Epithelial cell of esophagus (primary cell): ENCODE measurements at regions not wholly inside any gene's neighbourhood (a gene's known extent, or its start where the extent isn't known, plus 50 kb on each side); places are given as distances from the start of the nearest gene placed in this dataset.
"Not testable (repeated sequence)": the region's sequence is repeated elsewhere in the genome, so short reads cannot be mapped to it uniquely, and the experiment has no call there.

Source experiments
- DNase-seq: peaks from one replicate; pipeline ENCODE4 v3.0.0; 2010; ENCODE audit warnings: low read depth
- H3K4me3 ChIP-seq: 2 replicates; pipeline ENCODE4 v1.5.1; 2011; ENCODE audit warnings: mild to moderate bottlenecking, low read length, control low read depth
- TF ChIP-seq, protein P1 (sequence below): IDR thresholded peaks from 2 replicates; pipeline ENCODE4 v1.5.1; 2011; ENCODE audit warnings: low read depth, mild to moderate bottlenecking, low read length, control low read depth, inconsistent platforms; ENCODE audit not compliant: insufficient read depth; ENCODE audit errors: missing control alignments

- TF ChIP-seq, protein P1, sequence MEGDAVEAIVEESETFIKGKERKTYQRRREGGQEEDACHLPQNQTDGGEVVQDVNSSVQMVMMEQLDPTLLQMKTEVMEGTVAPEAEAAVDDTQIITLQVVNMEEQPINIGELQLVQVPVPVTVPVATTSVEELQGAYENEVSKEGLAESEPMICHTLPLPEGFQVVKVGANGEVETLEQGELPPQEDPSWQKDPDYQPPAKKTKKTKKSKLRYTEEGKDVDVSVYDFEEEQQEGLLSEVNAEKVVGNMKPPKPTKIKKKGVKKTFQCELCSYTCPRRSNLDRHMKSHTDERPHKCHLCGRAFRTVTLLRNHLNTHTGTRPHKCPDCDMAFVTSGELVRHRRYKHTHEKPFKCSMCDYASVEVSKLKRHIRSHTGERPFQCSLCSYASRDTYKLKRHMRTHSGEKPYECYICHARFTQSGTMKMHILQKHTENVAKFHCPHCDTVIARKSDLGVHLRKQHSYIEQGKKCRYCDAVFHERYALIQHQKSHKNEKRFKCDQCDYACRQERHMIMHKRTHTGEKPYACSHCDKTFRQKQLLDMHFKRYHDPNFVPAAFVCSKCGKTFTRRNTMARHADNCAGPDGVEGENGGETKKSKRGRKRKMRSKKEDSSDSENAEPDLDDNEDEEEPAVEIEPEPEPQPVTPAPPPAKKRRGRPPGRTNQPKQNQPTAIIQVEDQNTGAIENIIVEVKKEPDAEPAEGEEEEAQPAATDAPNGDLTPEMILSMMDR: no peak
- no peak overlapping the region for H3K4me3 ChIP-seq
These were observed 52.7 kb downstream of the COL6A6 start for GRCh38 chr3:130569461-130570365.

DNA sequence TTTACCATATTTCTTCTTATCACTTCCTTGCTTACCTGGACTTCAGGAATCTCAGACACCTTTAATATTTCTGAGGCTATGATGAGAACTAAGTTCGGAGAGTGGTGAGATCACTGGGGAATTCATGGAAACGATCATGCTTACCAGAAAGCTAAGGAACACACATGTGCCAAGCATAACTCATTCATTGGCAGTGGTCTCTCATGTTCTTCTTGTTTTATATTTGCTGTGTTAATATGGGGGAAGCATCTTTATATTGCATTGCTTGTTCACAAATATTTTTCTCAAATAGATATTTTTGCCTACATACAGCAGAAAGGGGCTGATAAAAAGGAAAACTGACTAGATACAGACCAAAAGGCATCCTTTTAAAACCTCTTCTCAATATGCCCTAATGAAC is 55.8 kb downstream of the COL6A6 start:
- DNase-seq: no peak
- TF ChIP-seq, protein P1: no peak
- H3K4me3 ChIP-seq: no peak overlapping the region

More at GRCh38 chr3:130569461-130570365, 52.7 kb downstream of the COL6A6 start:
- no peak for DNase-seq

DNA sequence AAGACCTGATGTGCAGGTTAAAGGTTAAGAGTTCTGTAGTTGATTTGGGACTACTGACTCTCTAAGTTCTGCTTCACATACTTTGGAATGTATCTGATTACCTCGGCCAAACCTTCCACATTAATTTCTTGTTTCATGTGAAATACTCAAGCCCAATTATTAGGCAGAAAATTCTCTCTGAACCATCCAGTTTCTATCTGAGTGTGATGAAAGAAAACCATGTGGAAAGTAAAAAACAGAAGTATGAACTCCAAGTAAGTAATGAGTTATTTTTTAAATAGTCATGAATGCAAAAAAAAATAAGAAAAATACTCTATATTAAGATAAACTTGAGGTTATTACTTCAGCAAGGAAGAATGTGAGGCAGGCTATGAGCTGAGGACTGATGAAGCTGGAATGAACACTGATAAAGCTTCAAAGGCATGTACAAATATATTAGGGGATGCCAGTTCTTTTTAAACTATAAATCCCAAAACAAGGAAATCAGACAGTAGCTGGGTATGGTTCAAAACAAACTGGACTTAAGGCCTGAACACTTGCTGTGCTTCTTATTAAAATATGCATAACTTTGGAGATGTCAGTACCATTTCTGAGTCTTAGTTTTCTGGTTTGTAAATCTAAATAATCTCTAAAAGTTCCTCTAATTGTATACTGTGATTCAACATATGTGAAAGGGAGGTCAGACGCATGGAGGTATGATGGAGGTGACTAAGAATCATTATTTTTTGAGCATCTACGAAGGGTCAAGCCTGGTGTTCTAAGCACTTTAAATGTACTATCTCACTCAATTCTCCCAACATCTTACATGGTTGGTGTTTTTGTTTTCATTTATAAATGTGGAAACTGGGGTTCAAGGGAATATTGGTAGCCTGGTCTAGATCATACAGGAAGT is 59.6 kb downstream of the COL6A6 start:
- DNase-seq: no peak
- TF ChIP-seq, protein P1: no peak
- H3K4me3 ChIP-seq: no peak overlapping the region

DNA sequence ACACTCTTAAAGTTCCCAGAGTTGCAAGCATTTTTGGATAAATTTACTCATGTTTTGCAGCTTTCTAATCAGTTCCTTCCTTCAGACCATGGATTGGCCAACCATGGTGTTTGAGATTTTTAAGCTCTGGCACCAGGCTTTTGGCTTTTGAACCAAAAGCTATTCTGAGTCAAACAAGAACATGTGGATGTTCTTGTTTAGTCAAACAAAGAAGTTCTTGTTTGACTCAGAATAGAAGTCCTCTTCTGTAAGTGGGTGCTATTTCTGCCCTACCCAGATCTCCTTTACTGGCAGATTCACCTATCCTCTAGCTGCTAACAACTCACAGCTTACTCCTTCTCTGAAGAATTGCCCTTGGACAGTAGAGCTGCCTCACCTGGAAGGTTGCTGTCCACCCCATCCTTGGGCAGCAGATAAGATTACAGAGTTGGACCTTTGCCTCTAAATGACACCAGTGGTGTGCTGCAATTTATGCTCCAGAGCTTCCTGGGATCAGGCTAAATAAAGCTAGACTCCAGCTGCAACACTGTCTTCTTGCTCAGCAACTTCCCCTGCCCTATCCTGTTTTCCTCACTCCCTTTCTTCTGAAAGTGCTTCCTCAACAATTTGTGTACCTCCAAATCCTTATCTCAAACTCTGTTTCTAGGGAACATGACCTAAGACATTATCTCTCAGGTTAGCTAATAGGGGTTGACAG is 65.6 kb downstream of the COL6A6 start:
- no peak for DNase-seq
- no peak overlapping the region for H3K4me3 ChIP-seq
- TF ChIP-seq, protein P1: no peak

GRCh38 chr3:130594749-130595148 is 77.8 kb downstream of the COL6A6 start:
- DNase-seq: not testable (repeated sequence)

GRCh38 chr3:130596484-130596883 is 79.5 kb downstream of the COL6A6 start:
- TF ChIP-seq, protein P1: no peak
- no peak for DNase-seq

More at GRCh38 chr3:130594749-130595148, 77.8 kb downstream of the COL6A6 start:
- H3K4me3 ChIP-seq: not testable (repeated sequence)

More at GRCh38 chr3:130596484-130596883, 79.5 kb downstream of the COL6A6 start:
- no peak overlapping the region for H3K4me3 ChIP-seq
